GM11168 (cell line): ENCODE measurements at regions not wholly inside any gene's neighbourhood (a gene's known extent, or its start where the extent isn't known, plus 50 kb on each side); places are given as distances from the start of the nearest gene placed in this dataset.

Experiments used
- in situ Hi-C: fragments of 300-500 bp; cut with MboI; formaldehyde crosslinking; loops from one replicate; pipeline ENCODE4 v1.12.0; 2022; ENCODE audit warnings: low sequenced_read_pairs; ENCODE audit not compliant: unreplicated experiment

DNA sequence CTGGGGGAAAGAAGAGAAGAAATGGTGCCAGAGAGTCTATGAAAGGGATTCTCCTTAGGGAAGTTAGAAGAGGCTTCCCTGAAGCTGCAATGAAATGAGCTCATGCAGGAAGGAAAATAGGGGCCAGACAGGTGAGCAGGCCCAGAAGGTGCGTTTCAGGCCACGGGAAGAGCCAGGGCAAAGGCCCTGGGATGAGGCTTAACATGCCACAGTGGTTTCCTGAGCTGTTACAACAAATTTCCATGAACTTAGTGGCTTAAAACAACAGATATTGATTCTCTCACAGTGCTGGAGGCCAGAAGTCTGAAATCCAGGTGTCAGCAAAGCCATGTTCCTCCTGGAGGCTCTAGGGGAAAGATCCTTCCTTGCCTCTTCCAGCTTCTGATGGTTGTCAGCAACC, 167.9 kb downstream of the TFAP2C start:
- in situ Hi-C loops = no loop called here

DNA sequence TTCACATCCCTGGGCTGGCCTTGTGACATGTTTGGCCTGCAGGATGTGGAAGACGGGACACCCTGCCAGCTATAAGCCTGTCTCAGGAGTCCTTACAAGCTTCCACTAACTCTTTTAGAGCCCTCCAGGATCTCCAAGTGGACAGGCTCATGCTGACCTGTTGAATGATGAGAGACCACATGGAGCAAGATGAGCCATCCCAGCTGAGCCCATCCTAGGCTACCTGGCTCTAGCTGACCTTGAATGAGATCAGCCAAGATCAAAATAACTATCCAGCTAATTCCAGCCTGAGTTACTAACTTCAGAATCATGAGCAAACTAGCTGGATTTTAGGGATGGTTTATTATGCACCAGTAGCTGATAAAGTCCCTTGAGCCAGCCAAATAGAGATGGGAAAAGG, 169.5 kb downstream of the TFAP2C start:
- in situ Hi-C loops = no loop called here

DNA sequence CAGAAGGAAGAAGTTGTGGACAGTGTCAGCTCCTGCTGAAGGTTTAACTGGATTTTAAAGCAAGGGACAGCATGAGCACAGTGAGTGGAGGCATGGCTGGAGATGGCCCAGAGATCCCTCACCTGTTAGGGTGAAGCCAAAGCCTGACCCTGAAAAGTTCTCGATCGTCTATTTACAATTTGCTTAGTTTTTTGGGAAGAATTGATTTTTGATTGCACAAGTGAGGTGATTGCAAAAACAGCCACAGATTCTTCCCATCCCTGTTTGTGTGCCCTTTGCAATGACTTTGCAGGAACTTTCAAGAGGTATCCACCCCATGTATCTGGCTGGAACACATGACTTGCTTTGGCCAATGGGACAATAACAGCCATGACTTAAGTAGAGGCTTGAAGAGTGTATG, 170.1 kb downstream of the TFAP2C start:
- in situ Hi-C loops = no loop called here

DNA sequence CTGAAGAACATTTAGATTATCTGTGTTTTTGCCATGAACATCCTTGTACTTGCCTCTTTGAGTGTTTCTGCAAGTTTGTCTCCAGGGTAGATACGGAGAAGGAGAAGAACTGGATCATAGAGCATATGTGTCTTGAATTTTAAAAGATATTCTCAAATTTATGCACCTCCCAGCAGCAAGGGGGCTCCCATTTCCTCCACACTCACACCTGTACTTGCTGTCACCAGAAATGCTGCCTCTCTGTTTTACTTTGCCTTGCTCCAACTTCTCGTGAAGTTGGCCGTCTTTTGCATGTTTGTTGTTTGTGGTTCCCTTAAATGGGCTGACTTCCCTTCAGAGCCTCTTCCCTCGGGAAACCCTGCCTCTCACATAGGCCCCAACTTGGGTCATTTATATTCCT, 171.0 kb downstream of the TFAP2C start:
- in situ Hi-C loops = no loop called here

DNA sequence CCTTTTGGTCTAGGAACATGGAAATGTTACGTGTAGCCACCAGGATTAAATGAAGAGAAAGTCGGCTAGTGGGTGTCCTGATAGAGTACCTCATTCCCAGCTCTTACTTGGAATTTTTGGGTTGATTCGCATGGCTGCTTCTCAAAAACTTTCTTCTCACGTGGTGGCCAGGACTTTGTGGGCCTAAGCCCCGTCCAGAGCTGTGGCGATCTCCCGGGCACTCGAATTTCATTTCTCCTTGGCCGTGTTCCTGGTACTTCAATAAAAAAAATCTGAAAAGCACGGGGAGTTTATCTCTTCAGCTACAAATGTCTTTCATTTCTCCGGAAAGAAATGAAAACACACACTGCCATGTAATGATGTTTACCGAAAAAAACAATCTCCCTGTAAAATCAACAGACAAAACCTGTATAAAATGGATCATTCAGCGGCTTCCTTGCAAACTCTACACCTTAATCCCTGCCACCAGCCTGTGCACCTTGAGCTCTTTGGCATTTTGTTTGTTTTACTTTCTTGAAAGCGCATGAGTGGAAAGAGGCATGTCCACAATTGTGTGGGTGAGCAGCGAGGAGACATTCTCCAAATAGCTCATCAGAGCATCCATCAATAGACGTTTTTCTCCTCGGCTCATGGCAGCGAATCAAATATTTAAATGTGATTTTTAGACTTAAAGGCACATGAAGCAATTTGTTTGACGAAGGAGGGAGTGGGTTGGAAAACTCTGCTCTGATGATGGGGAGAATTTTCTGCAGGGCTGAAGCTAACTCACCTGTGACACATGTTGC, 173.1 kb downstream of the TFAP2C start:
- in situ Hi-C loops = no loop called here

DNA sequence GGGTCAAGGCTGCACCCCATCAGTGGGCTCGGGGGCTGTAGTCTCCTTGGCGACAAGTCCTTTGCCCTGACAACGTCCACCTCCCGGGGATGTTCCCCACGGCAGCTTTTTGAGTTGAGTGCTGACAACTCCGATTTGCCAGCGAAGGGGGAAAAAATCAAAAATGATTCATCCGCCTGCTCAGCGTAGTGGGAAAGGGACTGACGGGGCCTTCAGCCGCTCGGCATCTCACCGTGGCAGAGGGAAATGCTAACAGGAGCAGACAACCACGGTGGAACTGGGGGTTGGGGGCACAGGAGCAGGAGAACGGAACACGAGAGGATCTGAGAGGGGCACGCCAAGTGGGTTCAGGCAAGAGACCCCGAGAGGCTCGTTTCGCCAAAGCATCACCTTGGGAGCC, 173.7 kb downstream of the TFAP2C start:
- in situ Hi-C loops = no loop called here

DNA sequence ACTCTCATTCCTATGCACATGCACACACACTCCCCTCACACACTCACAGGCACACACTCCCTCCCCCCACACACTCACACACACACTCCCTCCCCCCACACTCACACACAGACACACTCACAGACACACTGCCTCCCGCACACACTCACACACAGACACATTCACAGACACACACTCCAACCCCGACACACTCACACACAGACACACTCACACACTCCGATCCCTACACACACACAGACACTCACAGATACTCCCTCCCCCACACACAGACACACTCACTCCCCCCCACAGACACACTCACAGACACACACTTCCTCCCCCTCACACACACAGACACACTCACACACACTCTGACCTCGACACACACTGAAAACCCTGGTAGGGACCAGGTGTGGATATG, 176.2 kb downstream of the TFAP2C start:
- in situ Hi-C loops = no loop called here

DNA sequence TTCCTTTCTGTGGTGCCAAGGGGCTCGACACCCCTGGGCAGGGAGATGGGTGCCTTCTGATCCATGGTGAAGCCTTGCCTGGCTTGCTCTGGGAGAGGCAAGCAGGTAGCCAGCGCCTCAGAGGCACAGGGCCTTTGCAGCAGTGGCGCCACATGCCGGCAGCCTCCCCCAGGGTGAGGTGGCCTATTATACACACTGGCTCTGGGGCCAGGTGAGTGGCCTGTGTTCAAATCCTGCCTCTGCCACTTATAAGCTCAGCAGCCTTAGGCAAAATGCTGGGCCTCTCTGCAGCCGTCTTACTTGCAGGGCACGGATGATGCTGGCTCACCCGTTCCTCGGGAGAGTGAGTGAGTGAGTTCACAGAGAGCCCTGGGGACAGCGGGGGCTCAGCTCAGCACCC, 176.9 kb downstream of the TFAP2C start:
- in situ Hi-C loops = no loop called here

DNA sequence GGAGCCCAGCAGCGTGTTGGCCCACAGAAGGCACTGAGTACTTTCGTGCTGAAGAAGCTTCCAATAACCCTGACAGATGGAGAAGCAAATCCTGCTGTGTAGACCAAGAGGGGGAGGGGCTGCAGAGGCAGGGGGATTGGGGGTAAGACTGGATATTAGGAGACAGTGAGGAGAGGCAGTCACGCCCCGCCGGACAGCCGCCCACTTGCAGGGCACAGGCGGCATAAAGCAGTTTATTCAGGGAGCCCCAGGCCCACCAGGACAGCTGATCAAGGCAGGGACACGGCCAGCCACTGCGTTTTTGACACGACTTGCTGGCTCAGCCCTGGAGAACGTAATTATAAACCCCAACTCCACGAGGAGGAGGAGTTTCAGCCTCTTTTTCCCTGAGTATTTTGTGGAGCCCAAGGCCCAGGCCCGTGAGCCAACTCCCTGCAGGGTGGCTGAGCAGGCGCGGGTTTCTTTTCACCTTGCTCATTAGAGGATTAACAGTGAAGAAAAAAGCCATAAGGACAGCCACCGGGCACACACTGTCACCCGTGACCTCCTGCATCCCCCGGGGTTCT, 177.9 kb downstream of the TFAP2C start:
- in situ Hi-C loops = no loop called here

DNA sequence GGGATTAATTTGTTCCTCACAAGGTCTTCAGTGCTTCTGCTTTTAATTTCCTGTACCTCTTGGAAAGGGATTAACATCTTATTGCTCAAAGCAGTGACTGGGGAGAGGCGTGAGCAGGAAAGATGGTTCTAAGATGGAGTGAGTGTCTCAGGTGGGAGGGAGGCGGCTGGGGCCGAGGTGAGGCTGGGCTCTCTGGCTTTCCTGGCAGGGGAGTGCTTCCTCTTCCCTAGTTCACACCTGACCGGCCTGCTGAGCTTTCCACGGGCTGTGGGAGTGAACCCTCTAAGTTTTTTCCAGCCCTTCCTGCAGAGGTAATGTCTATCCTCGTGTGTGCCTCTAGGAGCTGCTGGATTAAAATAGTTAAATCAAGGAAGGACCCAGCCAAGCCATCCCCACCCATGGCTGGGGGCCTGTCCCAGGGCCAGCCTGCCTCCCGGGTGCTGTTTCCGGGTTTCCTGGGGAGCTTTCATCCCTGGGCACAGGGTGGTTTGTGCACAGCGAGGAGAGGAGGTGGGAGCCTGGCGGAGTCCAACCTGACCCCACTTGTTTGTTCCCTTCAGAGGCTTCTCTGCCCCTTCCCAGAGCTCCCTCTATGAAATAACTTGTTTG, 179.1 kb downstream of the TFAP2C start:
- in situ Hi-C loops = no loop called here

DNA sequence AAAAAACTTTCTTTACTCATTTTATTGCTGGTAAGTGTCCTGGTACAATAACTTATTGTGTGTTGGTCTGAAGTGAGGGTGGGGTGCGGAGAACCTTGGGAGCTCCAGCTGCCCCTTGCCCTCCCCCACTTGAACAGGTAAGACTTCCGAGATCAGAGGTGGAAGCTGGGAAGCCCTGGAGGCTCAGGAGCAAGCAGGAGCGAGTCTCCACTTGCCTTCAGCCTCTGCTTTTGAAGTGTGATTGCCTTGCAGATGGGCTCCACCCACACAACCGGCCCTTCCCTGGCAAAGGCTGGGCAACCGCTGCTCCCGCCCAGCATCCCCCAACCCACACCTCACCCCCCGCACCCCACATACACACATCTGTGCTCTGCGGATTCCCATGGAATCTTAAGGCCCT, 179.6 kb downstream of the TFAP2C start:
- in situ Hi-C loops = no loop called here

DNA sequence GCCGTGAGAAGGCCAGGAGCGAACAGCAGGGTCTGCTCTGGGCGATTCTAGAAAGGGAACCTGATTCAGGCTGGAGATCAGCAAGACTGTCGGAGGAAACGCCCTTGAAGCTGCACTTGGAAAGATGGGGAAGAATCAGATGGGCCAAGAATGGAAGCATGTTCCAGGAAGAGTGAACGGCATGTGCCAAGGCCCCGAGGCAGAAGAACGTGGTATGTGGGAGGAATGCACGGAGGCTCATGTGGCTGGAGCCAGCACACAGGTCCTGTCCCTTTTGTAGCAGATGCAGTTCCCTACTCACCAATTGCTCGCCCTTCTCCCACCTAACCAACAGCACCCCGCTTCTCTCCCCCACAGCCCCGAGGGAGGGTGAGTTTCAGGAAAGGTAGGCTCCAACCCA, 180.6 kb downstream of the TFAP2C start:
- in situ Hi-C loops = no loop called here

DNA sequence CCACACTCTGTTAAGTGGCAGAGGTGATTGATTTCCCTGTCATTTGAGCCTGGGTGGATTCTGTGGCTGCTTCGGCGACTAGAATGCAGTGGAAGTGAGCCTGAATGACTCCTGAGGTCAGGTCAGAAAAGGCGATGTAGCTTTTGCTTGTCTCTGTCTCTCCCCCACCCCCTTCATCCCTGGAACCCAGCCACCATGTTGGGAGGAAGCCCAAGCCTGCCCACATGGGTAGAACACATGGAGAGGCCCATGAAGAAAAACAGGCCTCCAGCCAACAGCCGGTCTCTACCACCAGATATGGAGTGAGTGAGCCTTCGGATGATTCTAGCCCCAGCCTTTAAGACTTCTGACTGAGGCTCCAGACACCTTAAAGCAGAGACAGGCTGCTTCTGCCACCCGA, 181.0 kb downstream of the TFAP2C start:
- in situ Hi-C loops = no loop called here

DNA sequence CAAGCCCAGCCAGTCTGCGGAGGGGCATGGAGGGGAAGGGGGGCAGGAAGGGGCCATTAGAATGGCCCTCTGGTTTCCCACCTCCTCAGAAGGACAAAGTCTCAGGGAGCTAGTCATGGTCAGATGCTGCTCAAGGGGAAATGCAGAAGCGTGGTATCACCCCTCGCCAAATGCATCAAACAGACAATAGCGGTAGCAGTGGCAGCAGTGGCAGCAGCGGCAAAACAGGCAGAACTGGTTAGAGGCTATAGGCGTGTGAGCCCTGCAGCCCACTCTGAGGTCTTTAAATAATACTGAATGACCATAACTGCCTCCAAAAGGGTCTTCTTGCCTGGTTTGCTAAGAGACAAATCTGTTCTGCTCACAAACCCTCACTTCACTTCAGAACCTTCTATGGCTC, 186.7 kb downstream of the TFAP2C start:
- in situ Hi-C loops = no loop called here

DNA sequence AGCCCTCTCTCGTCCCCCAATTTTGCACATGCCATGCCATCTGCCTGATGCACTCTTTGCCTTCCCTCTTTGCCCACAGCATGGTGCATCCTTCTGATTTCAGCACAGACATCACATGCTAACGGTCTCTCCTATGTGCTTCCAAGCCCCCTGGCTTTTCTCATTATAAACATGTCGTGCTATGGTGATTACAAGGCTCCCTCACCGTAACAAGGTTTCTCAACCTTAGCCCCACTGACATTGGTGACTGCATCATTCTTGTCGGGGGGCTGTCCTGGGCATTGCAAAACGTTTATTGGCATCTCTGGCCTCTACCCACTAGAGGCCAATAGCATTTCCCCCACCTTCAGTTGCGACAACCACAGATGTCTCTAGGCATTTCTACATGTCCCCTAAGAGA, 187.2 kb downstream of the TFAP2C start:
- in situ Hi-C loops = no loop called here

DNA sequence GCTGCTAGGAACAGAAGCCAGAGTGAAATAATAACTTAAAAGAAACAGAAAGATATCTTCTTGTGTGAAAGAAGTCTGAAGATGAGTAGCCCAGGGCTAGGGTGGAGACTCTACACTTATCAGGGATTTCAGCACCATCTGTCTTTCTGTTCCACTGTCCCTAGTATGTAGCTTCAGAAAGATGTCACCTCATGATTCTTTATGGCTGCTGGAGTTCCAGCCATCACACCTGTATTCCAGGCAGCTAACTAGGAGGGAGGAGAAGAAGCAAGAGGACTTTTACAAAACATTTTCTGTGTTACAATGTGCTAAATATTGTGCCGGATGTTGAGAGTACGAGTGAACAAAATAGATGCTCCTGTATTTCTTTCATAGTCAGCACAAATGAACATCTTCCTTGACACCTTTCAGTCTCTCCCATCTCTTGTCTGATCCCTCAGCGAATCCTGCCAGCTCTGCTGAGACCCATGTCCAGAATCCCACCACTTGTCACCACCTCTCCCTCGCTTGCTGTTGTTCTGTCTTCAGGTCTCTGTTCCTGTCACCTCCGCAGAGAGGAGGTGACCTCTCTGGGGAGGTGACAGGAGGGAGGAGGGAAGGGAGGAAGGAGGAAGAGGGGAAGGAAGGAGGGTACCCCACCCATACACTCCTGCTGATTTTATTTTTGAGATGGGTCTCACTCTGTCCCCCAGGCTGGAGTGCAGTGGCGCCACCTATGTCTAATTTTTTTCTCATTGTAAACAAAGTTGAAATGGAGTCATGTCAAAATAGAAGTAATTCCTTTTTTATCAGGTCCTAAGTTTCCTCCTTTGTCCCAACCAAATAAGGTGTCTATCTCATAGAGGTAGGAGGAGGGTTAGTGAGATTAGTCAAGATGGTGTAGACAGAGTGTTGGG, 188.9 kb downstream of the TFAP2C start:
- in situ Hi-C loops = no loop called here

DNA sequence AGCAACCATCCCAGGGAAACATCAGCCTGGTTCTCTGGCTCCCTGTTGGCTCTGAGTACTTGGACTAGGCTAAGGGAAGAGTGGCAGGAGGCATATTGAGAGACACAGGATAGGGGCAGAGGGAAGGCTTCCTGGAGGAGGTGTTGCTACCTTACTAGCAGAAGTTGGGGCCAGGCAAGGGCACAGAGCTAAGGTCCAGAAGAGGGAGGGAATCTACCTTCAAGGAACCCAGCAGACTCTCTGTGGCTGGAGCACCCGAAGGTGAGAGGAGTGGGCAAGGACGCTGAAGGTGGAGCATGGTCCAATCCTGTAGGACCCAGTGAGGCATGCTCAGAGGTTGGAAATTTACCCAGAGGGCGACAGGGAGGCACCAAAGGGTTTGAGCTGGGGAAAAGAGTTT, 191.9 kb downstream of the TFAP2C start:
- in situ Hi-C loops = no loop called here

DNA sequence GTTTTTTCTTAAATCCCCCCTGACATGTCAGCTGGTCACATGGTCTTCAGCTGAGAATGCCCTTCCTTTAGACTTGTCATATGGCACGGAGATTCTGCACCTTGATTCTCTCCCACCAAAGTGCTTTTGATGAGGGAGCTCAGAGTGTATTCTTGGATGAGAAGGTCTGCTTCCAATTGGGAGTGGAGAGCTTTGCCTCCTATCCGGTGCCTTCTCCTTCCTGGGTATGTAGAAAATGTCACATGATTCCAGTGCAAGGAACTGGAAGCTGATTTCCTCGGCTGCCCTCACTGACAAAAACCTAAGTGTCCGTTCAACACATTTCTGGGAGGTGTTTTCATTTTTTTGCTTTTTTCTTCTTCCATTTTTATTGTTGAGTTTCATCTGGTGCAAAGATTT, 197.2 kb downstream of the TFAP2C start:
- in situ Hi-C loops = no loop called here

DNA sequence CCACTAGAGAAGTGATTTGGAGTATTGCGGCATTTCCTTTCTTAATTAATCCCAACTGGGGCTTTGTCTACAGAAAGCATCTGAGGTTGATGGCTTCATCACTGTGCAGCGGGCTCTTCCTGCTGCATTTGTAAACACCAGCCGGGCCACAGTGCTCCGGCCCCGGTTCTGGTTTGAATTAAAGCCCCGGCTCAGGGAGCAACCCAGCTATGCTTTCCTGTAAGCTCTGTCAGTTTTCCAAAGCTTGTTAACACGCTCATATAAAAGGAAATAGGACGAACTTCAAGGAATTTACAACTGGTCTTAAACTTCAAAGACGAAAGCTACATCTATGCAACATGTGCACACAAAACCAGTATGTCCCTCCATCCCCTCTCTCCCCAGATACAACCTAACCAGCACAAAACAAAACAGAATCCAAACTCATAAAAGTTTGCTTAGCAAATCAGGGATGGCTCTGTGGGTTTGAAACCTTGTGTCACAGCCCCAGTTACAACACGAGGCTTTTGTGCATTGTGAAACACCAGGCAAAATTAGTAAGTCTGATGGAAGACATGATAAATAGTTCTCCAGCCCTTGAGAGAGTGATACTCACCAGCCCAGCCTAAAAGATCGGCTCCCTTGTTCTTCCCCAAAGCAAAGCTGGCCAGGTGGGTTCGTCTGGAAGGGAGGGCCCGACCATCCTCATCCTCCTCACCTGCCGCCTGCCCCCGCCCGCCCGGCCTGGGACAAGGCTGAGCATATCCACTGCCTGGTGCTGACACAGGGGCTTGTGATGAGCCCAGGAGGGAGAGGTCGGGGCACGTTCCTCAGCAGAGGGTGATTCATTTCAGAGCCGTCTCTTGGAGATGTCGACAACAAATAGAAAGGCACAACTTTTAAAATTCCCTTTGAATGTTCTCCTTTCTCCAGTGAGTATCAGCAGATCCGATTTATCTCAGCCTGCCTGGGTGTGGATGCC, 197.9 kb downstream of the TFAP2C start:
- in situ Hi-C loops = no loop called here

DNA sequence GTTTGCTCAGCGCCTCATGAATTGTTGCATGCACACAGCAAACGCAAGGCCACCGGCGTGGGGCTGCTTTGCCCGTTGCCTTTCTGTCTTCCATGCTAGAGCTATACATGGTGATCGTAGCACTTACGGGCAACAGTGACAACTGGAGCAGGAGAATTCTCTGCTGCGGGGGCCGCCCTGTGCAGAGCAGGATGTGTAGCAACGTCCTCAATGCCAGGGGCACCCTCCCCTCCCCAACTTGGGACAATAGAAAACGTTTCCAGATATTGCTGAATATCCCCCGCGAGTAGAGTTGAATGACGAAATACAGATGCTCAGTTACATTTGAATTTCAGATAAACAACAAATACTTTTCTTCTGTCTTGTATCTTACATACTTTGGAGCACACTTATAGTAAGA, 198.7 kb downstream of the TFAP2C start:
- in situ Hi-C loops = no loop called here
